Activated B cell treated with CpG ODN at 0.5 μM for 24 hours (primary cell): ENCODE measurements at regions not wholly inside any gene's neighbourhood (a gene's known extent, or its start where the extent isn't known, plus 50 kb on each side); places are given as distances from the start of the nearest gene placed in this dataset.

Experiments used
- ATAC-seq: fragments of 200-7000 bp; cut with Tn5 transposase; one replicate; pipeline ENCODE4 v1.10.0; 2021; ENCODE audit warnings: low read depth, mild to moderate bottlenecking, moderate library complexity
- CTCF ChIA-PET: fragments of 350-600 bp; sonication (Branson Sonifier 250); formaldehyde crosslinking; loops from one replicate; lab custom pipeline; 2021; ENCODE audit warnings: antibody characterized with exemption; lab: Charles Lee
- POLR2A ChIA-PET: fragments of 350-600 bp; sonication (Branson Sonifier 250); formaldehyde crosslinking; loops from one replicate; lab custom pipeline; 2021; ENCODE audit warnings: antibody characterized with exemption; lab: Charles Lee
- DNase-seq: peaks from one replicate; pipeline ENCODE4 v3.0.0; 2022
- H3K27ac Mint-ChIP-seq: one replicate; pipeline ENCODE4 v1.8.0; 2020; ENCODE audit warnings: mixed read lengths
- H3K27me3 Mint-ChIP-seq: one replicate; pipeline ENCODE4 v1.8.0; 2021; ENCODE audit warnings: mixed read lengths
- H3K36me3 Mint-ChIP-seq: one replicate; pipeline ENCODE4 v1.8.0; 2021; ENCODE audit warnings: low read depth, mixed read lengths
- H3K4me1 Mint-ChIP-seq: one replicate; pipeline ENCODE4 v1.8.0; 2021; ENCODE audit warnings: mixed read lengths
- H3K4me3 Mint-ChIP-seq: one replicate; pipeline ENCODE4 v1.8.0; 2020; ENCODE audit warnings: mild to moderate bottlenecking, mixed read lengths
- H3K9me3 Mint-ChIP-seq: one replicate; pipeline ENCODE4 v1.8.0; 2020; ENCODE audit warnings: mixed read lengths
- CTCF ChIP-seq: fragments of 200-600 bp; IDR thresholded peaks from one replicate; pipeline ENCODE4 v1.8.0; 2022; ENCODE audit warnings: antibody characterized with exemption, mild to moderate bottlenecking
- intact Hi-C: fragments of 100-400 bp; cut with micrococcal nuclease; formaldehyde crosslinking; loops from one replicate; pipeline ENCODE4 v1.15.1; 2024

GRCh38 chr5:87650284-87650683, 237.6 kb upstream of the CCNH start:
- no peaks in the 10 kb centered on the region for H3K27me3 Mint-ChIP-seq
- H3K4me1 Mint-ChIP-seq: no peaks in the 10 kb centered on the region
- intact Hi-C loops: no loop called here
- H3K36me3 Mint-ChIP-seq: no peaks in the 10 kb centered on the region
- H3K27ac Mint-ChIP-seq: no peak overlapping the region
- POLR2A ChIA-PET: no interaction called here
- no peaks in the 10 kb centered on the region for H3K9me3 Mint-ChIP-seq
- CTCF ChIA-PET: no interaction called here
- no peak overlapping the region for H3K4me3 Mint-ChIP-seq
- ATAC-seq: no peak
- DNase-seq: no peak
- TF ChIP-seq CTCF: no peak

DNA sequence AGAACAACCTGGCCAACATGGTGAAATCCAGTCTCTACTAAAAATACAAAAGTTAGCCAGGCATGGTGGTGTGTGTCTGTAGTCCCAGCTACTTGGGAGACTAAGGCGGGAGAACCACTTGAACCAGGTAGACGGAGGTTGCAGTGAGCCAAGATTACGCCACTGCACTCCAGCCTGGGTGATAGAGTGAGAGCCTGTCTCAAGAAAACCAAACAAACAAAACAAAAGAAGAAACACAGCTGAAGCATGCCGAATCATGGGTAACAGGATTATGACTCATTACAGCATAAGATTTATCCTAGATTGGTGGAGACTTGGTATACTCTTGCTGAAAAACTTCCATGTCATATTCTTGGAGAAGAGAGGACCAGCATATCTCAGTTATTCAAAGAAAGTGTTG, 236.7 kb upstream of the CCNH start:
- Mint-ChIP-seq H3K36me3 (no peaks in the 10 kb centered on the region), H3K27me3 (no peaks in the 10 kb centered on the region), H3K9me3 (no peaks in the 10 kb centered on the region), H3K27ac (no peak overlapping the region), H3K4me1 (no peaks in the 10 kb centered on the region), H3K4me3 (no peak overlapping the region)
- no peak for ATAC-seq
- no peak for DNase-seq
- intact Hi-C loops: no loop called here
- CTCF ChIA-PET: no interaction called here
- no peak for TF ChIP-seq CTCF
- POLR2A ChIA-PET: no interaction called here

DNA sequence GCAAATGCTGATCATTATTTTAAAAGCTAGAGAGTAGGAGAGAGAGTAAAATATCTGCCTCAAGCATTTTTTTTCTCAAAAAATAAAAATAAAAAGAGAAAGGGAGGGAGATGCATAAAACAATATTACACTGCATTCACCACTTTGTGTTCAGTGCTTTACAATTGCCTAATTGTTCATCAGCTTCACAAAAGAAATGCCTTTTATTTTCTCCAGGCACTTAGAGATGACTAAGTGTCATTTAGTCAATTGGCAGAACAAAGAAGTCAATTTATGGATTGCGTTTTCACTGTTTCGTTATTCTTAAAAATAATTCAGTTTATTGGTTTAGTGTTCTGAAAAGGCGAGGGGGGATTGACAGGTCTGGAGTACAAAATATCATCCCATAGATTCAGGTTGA, 232.5 kb upstream of the CCNH start:
- H3K4me1 Mint-ChIP-seq: no peaks in the 10 kb centered on the region
- intact Hi-C loops: no loop called here
- TF ChIP-seq CTCF: no peak

GRCh38 chr5:87640902-87641301, 228.2 kb upstream of the CCNH start:
- H3K27me3 Mint-ChIP-seq: no peaks in the 10 kb centered on the region
- no peak overlapping the region for H3K4me3 Mint-ChIP-seq
- H3K9me3 Mint-ChIP-seq: peaks cover 3% of the 10 kb centered on the region
- POLR2A ChIA-PET: no interaction called here
- no peak overlapping the region for H3K27ac Mint-ChIP-seq
- H3K4me1 Mint-ChIP-seq: no peaks in the 10 kb centered on the region
- TF ChIP-seq CTCF: no peak
- DNase-seq: no peak
- no peaks in the 10 kb centered on the region for H3K36me3 Mint-ChIP-seq
- CTCF ChIA-PET: no interaction called here
- intact Hi-C loops: no loop called here
- no peak for ATAC-seq

More for the DNA sequence above, 232.5 kb upstream of the CCNH start:
- no peak for ATAC-seq
- H3K36me3 Mint-ChIP-seq: no peaks in the 10 kb centered on the region
- ChIA-PET CTCF (no interaction called here), POLR2A (no interaction called here)
- no peak overlapping the region for H3K27ac Mint-ChIP-seq
- H3K4me3 Mint-ChIP-seq: no peak overlapping the region
- DNase-seq: no peak
- H3K27me3 Mint-ChIP-seq: no peaks in the 10 kb centered on the region
- peaks cover 3% of the 10 kb centered on the region for H3K9me3 Mint-ChIP-seq

- CTCF ChIA-PET: no interaction called here
- Mint-ChIP-seq H3K9me3 (no peaks in the 10 kb centered on the region), H3K27ac (no peak overlapping the region), H3K4me3 (no peak overlapping the region), H3K36me3 (no peaks in the 10 kb centered on the region), H3K27me3 (no peaks in the 10 kb centered on the region), H3K4me1 (no peaks in the 10 kb centered on the region)
- no peak for TF ChIP-seq CTCF
- no peak for ATAC-seq
- intact Hi-C loops: no loop called here
- DNase-seq: no peak
- POLR2A ChIA-PET: no interaction called here
Measured at GRCh38 chr5:87627363-87627762, 214.6 kb upstream of the CCNH start.
